Right lobe of liver (tissue), 6 donors: ENCODE measurements at regions not wholly inside any gene's neighbourhood (a gene's known extent, or its start where the extent isn't known, plus 50 kb on each side); places are given as distances from the start of the nearest gene placed in this dataset.

Experiments used
- ATAC-seq, 4 donors: fragments of 200-7000 bp; cut with Tn5 transposase; one replicate each; pipeline ENCODE4 v1.9.1; 2020; ENCODE audit warnings: mild to moderate bottlenecking in 4 of 4, moderate library complexity in 4 of 4
- DNase-seq, 3 donors: peaks; one replicate each; pipeline ENCODE4 v3.0.0-alpha.2; 2020
- H3K27ac ChIP-seq, 3 donors: fragments of 200-600 bp; one replicate each; pipeline ENCODE4 v1.8.0; 2022
- H3K27me3 ChIP-seq, 2 donors: fragments of 200-600 bp; one replicate each; pipeline ENCODE4 v1.8.0; 2022
- H3K36me3 ChIP-seq, 4 donors: fragments of 200-600 bp; sonication (generic) in 1 of 4; one replicate each; pipeline versions ENCODE4 v1.5.1 to v1.8.0; 2017 to 2022; ENCODE audit warnings: control low read depth in 1 of 4
- H3K4me1 ChIP-seq, 4 donors: fragments of 200-600 bp; sonication (generic) in 1 of 4; one replicate each; pipeline versions ENCODE4 v1.5.1 to v1.8.0; 2017 to 2022; ENCODE audit warnings: control low read depth in 1 of 4
- H3K4me3 ChIP-seq, 3 donors: fragments of 200-600 bp; one replicate each; pipeline ENCODE4 v1.8.0; 2022
- H3K9me3 ChIP-seq, 4 donors: fragments of 200-600 bp; sonication (generic) in 1 of 4; one replicate each; pipeline versions ENCODE4 v1.5.1 to v1.8.0; 2017 to 2022; ENCODE audit warnings: control low read depth in 1 of 4
- POLR2A ChIP-seq: fragments of 450-650 bp; IDR thresholded peaks from one replicate; pipeline ENCODE4 v1.6.1; 2017; ENCODE audit warnings: antibody characterized with exemption, mild to moderate bottlenecking
- WGBS: methylation state at CpG from one replicate; pipeline ENCODE4 v1.1.6; 2018; ENCODE audit warnings: low coverage, low lambda C conversion rate; ENCODE audit not compliant: insufficient coverage; ENCODE audit errors: missing lambda C conversion rate; 5-methylcytosine and 5-hydroxymethylcytosine counted together
- intact Hi-C, 2 donors: fragments of 100-400 bp; cut with DNase I; formaldehyde crosslinking; loops; one replicate each; pipeline versions ENCODE4 v1.11.2 to v1.14.1; 2022
- TF ChIP-seq, protein P1 (sequence below), 4 donors: fragments of 200-600 bp in 3 of 4; fragments of 450-650 bp in 1 of 4; IDR thresholded peaks; one replicate each; pipeline versions ENCODE4 v1.5.1 to v1.8.0; 2016 to 2022; ENCODE audit warnings: antibody characterized with exemption in 4 of 4, mild to moderate bottlenecking in 2 of 4
- donor health status: DM: no; HTN: yes; CAD: no.
- donor health status: DM: no; HTN: no; CAD: no.
- donor health status: DM: no; HTN: no; CAD: no.
- donor health status: DM: no; HTN: yes; CAD: no.
- donor health status: DM: no; HTN: yes; CAD: no.

DNA sequence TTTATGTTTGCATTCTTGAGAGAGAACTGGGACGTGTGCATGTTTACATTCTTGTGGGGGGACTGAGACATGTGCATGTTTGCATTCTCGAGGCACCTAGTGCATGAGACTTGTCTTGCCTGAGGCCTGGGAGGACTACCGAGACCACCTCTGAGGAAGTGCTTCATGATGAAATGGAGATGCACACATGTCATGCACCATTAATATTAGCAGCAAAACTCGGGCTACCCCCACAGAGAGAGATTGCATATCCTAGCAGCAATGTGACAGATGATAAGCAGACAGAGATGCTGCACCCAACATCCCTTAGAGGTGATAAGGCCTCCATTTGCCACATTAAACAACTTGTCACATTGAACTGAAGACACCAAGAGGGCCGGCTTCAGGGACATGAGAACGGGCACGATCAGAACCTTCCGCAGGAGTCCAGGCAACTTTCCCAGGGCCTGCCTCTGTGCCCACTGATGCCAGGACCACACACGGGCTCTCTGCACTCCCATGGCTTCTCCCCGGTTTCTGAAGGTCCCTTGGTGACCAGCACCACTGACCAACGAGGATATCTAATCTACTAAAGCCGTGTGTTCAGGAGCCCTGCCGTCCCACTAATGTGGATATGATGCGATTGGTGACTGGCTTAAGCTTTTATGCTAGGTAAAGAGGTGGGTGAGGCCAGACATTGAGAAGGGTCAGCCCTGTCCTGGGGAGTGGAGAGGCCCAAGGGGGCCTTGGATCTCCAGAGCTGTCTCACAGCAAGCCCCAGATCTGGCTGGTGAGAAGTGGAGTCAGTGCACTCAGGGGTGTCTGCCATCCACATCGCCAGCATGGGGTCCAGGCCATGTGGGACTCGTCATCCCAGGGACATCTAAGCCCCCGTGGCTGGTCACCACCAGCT lies 208.3 kb downstream of the NDUFA10 start:
- H3K27ac ChIP-seq, result no peak overlapping the region
- no peak for TF ChIP-seq POLR2A
- TF ChIP-seq, protein P1, sequence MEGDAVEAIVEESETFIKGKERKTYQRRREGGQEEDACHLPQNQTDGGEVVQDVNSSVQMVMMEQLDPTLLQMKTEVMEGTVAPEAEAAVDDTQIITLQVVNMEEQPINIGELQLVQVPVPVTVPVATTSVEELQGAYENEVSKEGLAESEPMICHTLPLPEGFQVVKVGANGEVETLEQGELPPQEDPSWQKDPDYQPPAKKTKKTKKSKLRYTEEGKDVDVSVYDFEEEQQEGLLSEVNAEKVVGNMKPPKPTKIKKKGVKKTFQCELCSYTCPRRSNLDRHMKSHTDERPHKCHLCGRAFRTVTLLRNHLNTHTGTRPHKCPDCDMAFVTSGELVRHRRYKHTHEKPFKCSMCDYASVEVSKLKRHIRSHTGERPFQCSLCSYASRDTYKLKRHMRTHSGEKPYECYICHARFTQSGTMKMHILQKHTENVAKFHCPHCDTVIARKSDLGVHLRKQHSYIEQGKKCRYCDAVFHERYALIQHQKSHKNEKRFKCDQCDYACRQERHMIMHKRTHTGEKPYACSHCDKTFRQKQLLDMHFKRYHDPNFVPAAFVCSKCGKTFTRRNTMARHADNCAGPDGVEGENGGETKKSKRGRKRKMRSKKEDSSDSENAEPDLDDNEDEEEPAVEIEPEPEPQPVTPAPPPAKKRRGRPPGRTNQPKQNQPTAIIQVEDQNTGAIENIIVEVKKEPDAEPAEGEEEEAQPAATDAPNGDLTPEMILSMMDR (IDR thresholded peaks at IDR 0.05), result no peak

DNA sequence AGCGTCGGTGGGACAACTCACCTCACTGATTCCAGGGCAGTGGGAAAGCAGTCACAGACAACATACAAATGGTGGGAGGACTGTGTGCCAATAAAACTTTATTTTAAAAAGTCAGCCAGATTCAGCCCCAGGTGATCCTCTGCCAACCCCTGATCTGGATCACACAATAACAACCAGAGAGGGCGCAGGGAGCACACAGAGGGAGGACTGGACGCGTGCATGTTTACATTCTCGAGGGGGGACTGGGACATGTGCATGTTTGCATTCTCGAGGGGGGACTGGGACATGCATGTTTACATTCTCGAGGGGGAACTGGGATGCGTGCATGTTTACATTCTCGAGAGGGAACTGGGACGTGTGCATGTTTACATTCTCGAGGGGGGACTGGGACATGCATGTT lies 209.5 kb downstream of the NDUFA10 start:
- Histone ChIP-seq H3K4me1 (no peaks in the 10 kb centered on the region), H3K27ac (no peak overlapping the region), H3K9me3 (no peaks in the 10 kb centered on the region), H3K36me3 (no peaks in the 10 kb centered on the region), H3K4me3 (no peak overlapping the region), H3K27me3 (no peaks in the 10 kb centered on the region)
- ATAC-seq, result no peak
- no peak for DNase-seq
- intact Hi-C loops, result no loop called here
- WGBS, result 34% methylated on average over 12 of the region's 12 CpGs
- no peak for TF ChIP-seq POLR2A
- TF ChIP-seq, protein P1 (IDR thresholded peaks at IDR 0.05), result no peak

More for the DNA sequence above, 208.3 kb downstream of the NDUFA10 start:
- 51% methylated on average over 12 of the region's 17 CpGs for WGBS
- no peaks in the 10 kb centered on the region for H3K36me3 ChIP-seq
- no peaks in the 10 kb centered on the region for H3K9me3 ChIP-seq
- no peak for DNase-seq
- H3K27me3 ChIP-seq, result no peaks in the 10 kb centered on the region
- intact Hi-C loops, result no loop called here
- no peaks in the 10 kb centered on the region for H3K4me1 ChIP-seq
- no peak for ATAC-seq
- no peak overlapping the region for H3K4me3 ChIP-seq

DNA sequence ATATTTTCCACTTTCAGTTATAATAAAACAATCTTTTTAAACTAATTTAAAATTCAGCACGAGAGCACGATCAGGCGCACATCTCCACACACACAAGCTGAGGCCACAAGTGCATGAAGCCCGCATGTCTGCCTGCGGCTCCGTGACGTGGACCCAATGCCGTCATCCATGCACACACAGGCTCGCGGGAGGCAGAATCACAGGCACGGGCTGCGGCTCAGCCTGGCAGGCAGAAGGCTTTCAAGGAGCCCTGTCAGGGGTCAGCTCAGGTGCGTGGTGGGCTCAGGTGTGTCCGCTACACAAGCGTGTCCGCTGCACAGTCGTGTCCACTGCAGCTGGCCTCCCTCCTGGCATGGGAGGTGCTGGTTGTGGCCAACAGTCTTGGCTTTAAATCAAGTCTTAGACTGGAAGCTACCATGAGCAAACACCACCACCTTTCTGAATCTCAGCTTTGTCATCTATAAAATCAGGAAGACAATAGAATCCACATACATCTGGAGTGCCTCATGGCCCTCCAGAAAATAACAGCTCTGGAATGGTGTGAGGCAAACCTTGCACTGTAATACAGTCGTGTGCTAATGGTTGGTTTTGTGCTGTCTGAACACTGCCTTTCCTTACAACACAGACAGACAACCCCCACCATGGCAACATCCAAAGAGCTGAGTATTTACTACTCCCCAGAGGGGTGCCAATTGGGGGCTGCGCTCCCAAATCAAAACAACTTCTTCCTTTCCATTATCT lies 210.1 kb downstream of the NDUFA10 start:
- WGBS, result 74% methylated on average over 8 of the region's 19 CpGs
- intact Hi-C loops, result no loop called here
- H3K4me1 ChIP-seq, result no peaks in the 10 kb centered on the region
- H3K27me3 ChIP-seq, result no peaks in the 10 kb centered on the region
- peak in 1 of 3 donors; percentile 44 for DNase-seq
- no peaks in the 10 kb centered on the region for H3K36me3 ChIP-seq
- no peaks in the 10 kb centered on the region for H3K9me3 ChIP-seq
- TF ChIP-seq POLR2A, result no peak
- TF ChIP-seq, protein P1 (IDR thresholded peaks at IDR 0.05), result no peak
- H3K27ac ChIP-seq, result no peak overlapping the region
- H3K4me3 ChIP-seq, result no peak overlapping the region
- no peak for ATAC-seq

DNA sequence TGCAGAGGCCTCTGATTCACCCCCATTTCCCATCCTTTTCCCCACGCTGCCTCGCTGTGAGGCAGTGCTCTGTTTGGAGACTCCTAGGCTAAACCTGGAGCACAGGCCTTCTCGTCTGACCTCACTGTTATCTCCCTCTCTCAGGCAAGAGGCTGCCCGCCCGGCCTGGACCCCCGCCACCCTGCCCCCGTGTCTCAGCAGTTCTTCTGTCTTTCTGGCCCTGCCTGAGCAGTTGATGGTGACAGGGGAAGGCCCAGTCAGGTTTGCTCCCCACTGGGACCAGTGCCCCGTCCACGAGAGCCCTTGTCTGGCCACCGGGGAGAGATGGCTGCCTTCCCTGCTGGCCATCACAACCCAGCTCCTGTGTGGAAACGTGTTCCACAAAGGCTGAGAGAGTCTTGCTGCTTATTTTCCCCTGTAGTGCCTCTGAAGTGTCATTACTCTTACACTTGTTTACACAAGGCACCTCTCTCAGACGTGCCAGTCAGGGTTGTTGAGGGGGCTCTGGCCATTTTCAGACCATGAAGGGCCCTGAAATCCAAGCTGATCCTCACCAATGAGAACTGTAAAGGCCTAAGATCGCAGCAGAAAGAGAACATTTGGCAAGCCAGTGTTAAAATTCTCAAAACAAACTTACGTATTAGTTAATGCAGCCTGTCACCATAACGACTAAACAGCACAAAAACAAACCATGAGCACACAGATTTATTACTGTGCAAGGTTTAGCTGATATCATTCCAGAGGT lies 210.9 kb downstream of the NDUFA10 start:
- H3K4me1 ChIP-seq, result no peaks in the 10 kb centered on the region
- H3K27me3 ChIP-seq, result no peaks in the 10 kb centered on the region
- no peaks in the 10 kb centered on the region for H3K36me3 ChIP-seq
- intact Hi-C loops, result no loop called here
- TF ChIP-seq, protein P1 (IDR thresholded peaks at IDR 0.05), result no peak
- TF ChIP-seq POLR2A, result no peak
- 60% methylated on average over 11 of the region's 15 CpGs for WGBS
- no peak overlapping the region for H3K4me3 ChIP-seq
- H3K9me3 ChIP-seq, result no peaks in the 10 kb centered on the region
- no peak overlapping the region for H3K27ac ChIP-seq
- peak in 1 of 4 donors; percentile 16 for ATAC-seq
- peak in 2 of 3 donors; percentile 37 to 38 for DNase-seq
